ENCODE measurements at regions not wholly inside any gene's neighbourhood (a gene's known extent, or its start where the extent isn't known, plus 50 kb on each side); places are given as distances from the start of the nearest gene placed in this dataset.

- no peaks in the 10 kb centered on the region for H3K9me2 ChIP-seq (replicated peaks; ENCODE audit: low read length)
- H3K79me2 ChIP-seq (ENCODE audit: low read length): no peaks in the 10 kb centered on the region
- no peaks in the 10 kb centered on the region for H3K9me3 ChIP-seq (ENCODE audit: low read length)
- ATAC-seq (no peak), DNase-seq (no peak)
- POLR2A ChIA-PET (ENCODE audit: unreplicated experiment): no interaction called here
- H3K9ac ChIP-seq (ENCODE audit: low read length): no peak overlapping the region
- no peak overlapping the region for H3K27ac ChIP-seq (ENCODE audit: low read length)
- peaks cover 41% of the 10 kb centered on the region; the same call in 1 of the 2 replicates for H3K27me3 ChIP-seq (ENCODE audit: low read length)
- H3F3A ChIP-seq (ENCODE audit: low read length, unreplicated experiment): no peaks in the 10 kb centered on the region
- BruUV-seq (replicated peaks): no TSS peak
- H3K4me1 ChIP-seq (ENCODE audit: insufficient read depth, low read length): no peaks in the 10 kb centered on the region
- H4K20me1 ChIP-seq (ENCODE audit: low read length): no peaks in the 10 kb centered on the region
- TF ChIP-seq, protein P1, sequence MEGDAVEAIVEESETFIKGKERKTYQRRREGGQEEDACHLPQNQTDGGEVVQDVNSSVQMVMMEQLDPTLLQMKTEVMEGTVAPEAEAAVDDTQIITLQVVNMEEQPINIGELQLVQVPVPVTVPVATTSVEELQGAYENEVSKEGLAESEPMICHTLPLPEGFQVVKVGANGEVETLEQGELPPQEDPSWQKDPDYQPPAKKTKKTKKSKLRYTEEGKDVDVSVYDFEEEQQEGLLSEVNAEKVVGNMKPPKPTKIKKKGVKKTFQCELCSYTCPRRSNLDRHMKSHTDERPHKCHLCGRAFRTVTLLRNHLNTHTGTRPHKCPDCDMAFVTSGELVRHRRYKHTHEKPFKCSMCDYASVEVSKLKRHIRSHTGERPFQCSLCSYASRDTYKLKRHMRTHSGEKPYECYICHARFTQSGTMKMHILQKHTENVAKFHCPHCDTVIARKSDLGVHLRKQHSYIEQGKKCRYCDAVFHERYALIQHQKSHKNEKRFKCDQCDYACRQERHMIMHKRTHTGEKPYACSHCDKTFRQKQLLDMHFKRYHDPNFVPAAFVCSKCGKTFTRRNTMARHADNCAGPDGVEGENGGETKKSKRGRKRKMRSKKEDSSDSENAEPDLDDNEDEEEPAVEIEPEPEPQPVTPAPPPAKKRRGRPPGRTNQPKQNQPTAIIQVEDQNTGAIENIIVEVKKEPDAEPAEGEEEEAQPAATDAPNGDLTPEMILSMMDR (conservative IDR thresholded peaks at IDR 0.05; ENCODE audit: low read depth, low read length): no peak
- TF ChIP-seq EZH2phosphoT487 (IDR thresholded peaks at IDR 0.05; ENCODE audit: borderline replicate concordance, low read length) (no peak), EZH2 (IDR thresholded peaks at IDR 0.05; ENCODE audit: low read length, unreplicated experiment) (no peak)
- CTCF ChIA-PET: no interaction called here
- no peak overlapping the region for H3K4me2 ChIP-seq (ENCODE audit: low read length)
- H3K36me3 ChIP-seq (ENCODE audit: low read depth, low read length): no peaks in the 10 kb centered on the region
- intact Hi-C loops (cut with micrococcal nuclease): no loop called here
- H2AFZ ChIP-seq (ENCODE audit: low read length): no peak overlapping the region
- no peak overlapping the region for H3K4me3 ChIP-seq (ENCODE audit: low read length)
These were observed 181.6 kb upstream of the ELAC2 start for GRCh38 chr17:13199425-13199824.

DNA sequence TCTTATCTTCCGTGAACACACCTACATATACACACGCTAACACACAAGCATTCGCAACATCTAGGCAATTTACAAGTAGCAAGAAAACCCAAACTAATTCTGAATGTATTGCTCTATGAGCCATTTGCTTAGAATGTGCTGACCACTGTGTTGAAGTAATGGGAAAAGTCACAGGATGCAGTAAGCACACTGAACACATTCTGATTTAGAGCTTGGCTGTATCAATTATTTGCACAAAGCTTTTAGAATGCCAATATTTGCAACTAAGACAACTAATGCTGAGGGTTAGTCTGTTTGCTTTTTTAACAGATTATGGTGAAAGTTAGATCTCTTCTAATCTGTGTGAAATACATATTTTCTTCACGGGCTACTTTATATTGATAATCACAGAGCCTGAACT, 179.8 kb upstream of the ELAC2 start:
- no peak overlapping the region for H3K27ac ChIP-seq (ENCODE audit: low read length)
- no peak overlapping the region for H3K4me3 ChIP-seq (ENCODE audit: low read length)
- H3K36me3 ChIP-seq (ENCODE audit: low read depth, low read length): no peaks in the 10 kb centered on the region
- H3K27me3 ChIP-seq (ENCODE audit: low read length): peaks cover 57% of the 10 kb centered on the region
- intact Hi-C loops (cut with micrococcal nuclease): no loop called here
- no peak for DNase-seq
- POLR2A ChIA-PET (ENCODE audit: unreplicated experiment): no interaction called here
- TF ChIP-seq EZH2phosphoT487 (IDR thresholded peaks at IDR 0.05; ENCODE audit: borderline replicate concordance, low read length): no peak
- TF ChIP-seq EZH2 (IDR thresholded peaks at IDR 0.05; ENCODE audit: low read length, unreplicated experiment): no peak
- TF ChIP-seq, protein P1 (conservative IDR thresholded peaks at IDR 0.05; ENCODE audit: low read depth, low read length): no peak
- CTCF ChIA-PET: no interaction called here
- ATAC-seq: no peak
- H3K9ac ChIP-seq (ENCODE audit: low read length): no peak overlapping the region
- H3K79me2 ChIP-seq (ENCODE audit: low read length): no peaks in the 10 kb centered on the region
- H3K9me3 ChIP-seq (ENCODE audit: low read length): no peaks in the 10 kb centered on the region
- H3K4me1 ChIP-seq (ENCODE audit: insufficient read depth, low read length): no peaks in the 10 kb centered on the region
- BruUV-seq (replicated peaks): no TSS peak
- no peak overlapping the region for H3K4me2 ChIP-seq (ENCODE audit: low read length)
- H3K9me2 ChIP-seq (replicated peaks; ENCODE audit: low read length): no peaks in the 10 kb centered on the region
- H2AFZ ChIP-seq (ENCODE audit: low read length): no peak overlapping the region
- H4K20me1 ChIP-seq (ENCODE audit: low read length): no peaks in the 10 kb centered on the region
- no peaks in the 10 kb centered on the region for H3F3A ChIP-seq (ENCODE audit: low read length, unreplicated experiment)

DNA sequence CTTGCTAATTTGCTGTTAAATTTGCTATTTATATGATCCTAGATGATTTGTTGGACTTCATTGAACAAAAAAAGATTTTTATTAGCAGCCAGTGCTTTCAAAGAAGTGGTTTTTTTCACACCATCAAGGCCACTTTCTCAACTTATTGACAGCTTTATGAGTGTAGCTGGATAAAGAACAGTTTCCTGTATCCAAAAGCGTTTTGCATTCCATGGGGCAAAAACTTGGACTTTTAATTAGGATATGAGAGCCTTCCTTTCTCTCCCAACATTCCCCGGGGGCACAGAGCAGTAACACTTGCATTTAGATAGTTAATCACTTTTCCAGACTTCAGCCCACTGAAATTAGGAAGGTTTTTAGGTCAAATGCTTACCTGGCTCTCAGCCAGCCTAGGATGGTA, 177.1 kb upstream of the ELAC2 start:
- no peak overlapping the region for H3K4me2 ChIP-seq (ENCODE audit: low read length)
- no peaks in the 10 kb centered on the region for H3F3A ChIP-seq (ENCODE audit: low read length, unreplicated experiment)
- DNase-seq (no peak), ATAC-seq (no peak)
- no peaks in the 10 kb centered on the region for H3K4me1 ChIP-seq (ENCODE audit: insufficient read depth, low read length)
- CTCF ChIA-PET: no interaction called here
- H3K4me3 ChIP-seq (ENCODE audit: low read length): no peak overlapping the region
- H4K20me1 ChIP-seq (ENCODE audit: low read length): no peaks in the 10 kb centered on the region
- TF ChIP-seq, protein P1 (conservative IDR thresholded peaks at IDR 0.05; ENCODE audit: low read depth, low read length): no peak
- TF ChIP-seq EZH2 (IDR thresholded peaks at IDR 0.05; ENCODE audit: low read length, unreplicated experiment): no peak
- TF ChIP-seq EZH2phosphoT487 (IDR thresholded peaks at IDR 0.05; ENCODE audit: borderline replicate concordance, low read length): no peak
- H2AFZ ChIP-seq (ENCODE audit: low read length): no peak overlapping the region
- POLR2A ChIA-PET (ENCODE audit: unreplicated experiment): no interaction called here
- H3K79me2 ChIP-seq (ENCODE audit: low read length): no peaks in the 10 kb centered on the region
- intact Hi-C loops (cut with micrococcal nuclease): no loop called here
- H3K36me3 ChIP-seq (ENCODE audit: low read depth, low read length): no peaks in the 10 kb centered on the region
- 0 out of 2 replicates have a peak, but pooled peaks cover 3% of the 10 kb centered on the region for H3K9me3 ChIP-seq (ENCODE audit: low read length)
- no peaks in the 10 kb centered on the region for H3K9me2 ChIP-seq (replicated peaks; ENCODE audit: low read length)
- BruUV-seq (replicated peaks): no TSS peak
- H3K9ac ChIP-seq (ENCODE audit: low read length): no peak overlapping the region
- H3K27me3 ChIP-seq (ENCODE audit: low read length): peaks cover 49% of the 10 kb centered on the region
- H3K27ac ChIP-seq (ENCODE audit: low read length): no peak overlapping the region
